ENCODE measurements at regions not wholly inside any gene's neighbourhood (a gene's known extent, or its start where the extent isn't known, plus 50 kb on each side); places are given as distances from the start of the nearest gene placed in this dataset.

DNA sequence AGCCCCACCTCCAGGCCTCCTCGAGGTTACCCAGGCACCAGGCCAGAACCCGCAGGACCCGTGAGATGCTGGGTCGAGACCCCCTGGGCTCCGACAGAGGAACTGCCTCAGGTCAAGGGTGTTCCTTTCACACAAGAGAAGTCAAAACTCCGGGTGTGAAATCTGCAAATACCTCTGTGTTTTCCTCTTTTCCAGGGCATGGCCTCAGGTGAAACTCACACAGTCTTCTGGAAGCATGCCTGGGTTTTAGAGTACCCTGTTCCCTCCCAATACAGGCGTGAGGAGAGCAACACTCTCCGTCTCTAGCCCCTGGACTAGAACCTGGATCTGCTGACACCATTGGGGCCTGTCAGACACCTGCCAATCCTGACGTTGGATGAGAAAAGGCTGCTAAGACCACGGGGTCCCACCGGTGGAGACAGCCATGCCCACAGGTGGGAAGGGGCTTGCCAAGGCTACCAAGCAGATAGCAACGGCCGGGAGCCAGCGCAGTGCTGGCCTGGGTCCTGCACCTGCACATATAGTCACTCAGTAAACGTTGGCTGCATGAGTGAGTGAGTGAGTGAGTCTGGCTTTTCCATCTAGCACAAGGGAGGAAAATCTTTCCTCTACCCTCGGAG is 182.0 kb upstream of the PPP1R26 start:
- intact Hi-C loops (cut with DNase I): no loop called here
- no peaks in the 10 kb centered on the region for H3K36me3 ChIP-seq
- no peak overlapping the region for H3K4me3 ChIP-seq
- DNase-seq: peak in 1 of 4 donors; percentile 47
- no peak for TF ChIP-seq CTCF (IDR thresholded peaks at IDR 0.05)
- peak; percentile 45 for ATAC-seq
- H3K9me3 ChIP-seq: no peaks in the 10 kb centered on the region
- no peaks in the 10 kb centered on the region for H3K4me1 ChIP-seq
- H3K27me3 ChIP-seq: peaks cover 0 to 56% of the 10 kb centered on the region in 2 donors
- no peak overlapping the region for H3K27ac ChIP-seq

GRCh38 chr9:135299239-135299590 is 180.4 kb upstream of the PPP1R26 start:
- no peak for TF ChIP-seq CTCF (IDR thresholded peaks at IDR 0.05)
- Histone ChIP-seq H3K36me3 (no peaks in the 10 kb centered on the region), H3K27me3 (peaks cover 0 to 63% of the 10 kb centered on the region in 2 donors), H3K27ac (no peak overlapping the region), H3K4me1 (no peaks in the 10 kb centered on the region), H3K4me3 (no peak overlapping the region), H3K9me3 (no peaks in the 10 kb centered on the region)
- ATAC-seq: no peak
- peak in 1 of 4 donors; percentile 24 for DNase-seq
- intact Hi-C loops (cut with DNase I): no loop called here

DNA sequence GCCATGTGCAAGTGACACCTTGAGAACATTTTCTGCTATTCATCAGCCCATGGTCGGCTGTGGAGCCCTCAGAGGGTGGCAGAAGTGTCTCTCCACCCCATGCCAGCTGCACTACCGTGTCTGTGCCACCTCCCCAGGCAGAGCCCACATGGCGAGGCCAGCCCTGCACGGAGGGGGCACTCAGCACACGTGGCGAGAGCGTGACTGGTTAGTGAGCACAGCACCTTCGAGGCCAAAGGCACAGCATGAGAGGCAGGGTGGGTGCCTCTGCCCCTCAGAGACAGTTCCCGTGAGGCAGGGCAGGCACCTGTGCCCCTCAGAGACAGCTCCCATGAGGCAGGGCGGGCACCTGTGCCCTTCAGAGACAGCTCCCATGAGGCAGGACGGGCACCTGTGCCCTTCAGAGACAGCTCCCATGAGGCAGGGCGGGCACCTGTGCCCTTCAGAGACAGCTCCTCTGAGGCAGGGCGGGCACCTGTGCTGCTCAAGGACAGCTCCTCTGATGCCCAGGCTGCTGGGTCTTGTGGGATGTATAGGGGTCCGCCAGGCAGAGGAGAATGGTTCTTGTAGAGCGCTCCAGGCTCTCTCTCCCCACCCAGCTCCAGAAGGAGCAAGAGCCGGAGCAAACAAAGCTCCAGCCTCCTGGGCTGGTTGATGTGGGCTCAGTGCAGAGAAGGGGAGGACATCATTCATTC is 179.8 kb upstream of the PPP1R26 start:
- DNase-seq (peak in 1 of 4 donors; percentile 33), ATAC-seq (no peak)
- Histone ChIP-seq H3K27ac (no peak overlapping the region), H3K4me1 (no peaks in the 10 kb centered on the region), H3K4me3 (no peak overlapping the region), H3K9me3 (no peaks in the 10 kb centered on the region), H3K36me3 (no peaks in the 10 kb centered on the region), H3K27me3 (peaks cover 0 to 63% of the 10 kb centered on the region in 2 donors)
- TF ChIP-seq CTCF (IDR thresholded peaks at IDR 0.05): no peak
- intact Hi-C loops (cut with DNase I): no loop called here

DNA sequence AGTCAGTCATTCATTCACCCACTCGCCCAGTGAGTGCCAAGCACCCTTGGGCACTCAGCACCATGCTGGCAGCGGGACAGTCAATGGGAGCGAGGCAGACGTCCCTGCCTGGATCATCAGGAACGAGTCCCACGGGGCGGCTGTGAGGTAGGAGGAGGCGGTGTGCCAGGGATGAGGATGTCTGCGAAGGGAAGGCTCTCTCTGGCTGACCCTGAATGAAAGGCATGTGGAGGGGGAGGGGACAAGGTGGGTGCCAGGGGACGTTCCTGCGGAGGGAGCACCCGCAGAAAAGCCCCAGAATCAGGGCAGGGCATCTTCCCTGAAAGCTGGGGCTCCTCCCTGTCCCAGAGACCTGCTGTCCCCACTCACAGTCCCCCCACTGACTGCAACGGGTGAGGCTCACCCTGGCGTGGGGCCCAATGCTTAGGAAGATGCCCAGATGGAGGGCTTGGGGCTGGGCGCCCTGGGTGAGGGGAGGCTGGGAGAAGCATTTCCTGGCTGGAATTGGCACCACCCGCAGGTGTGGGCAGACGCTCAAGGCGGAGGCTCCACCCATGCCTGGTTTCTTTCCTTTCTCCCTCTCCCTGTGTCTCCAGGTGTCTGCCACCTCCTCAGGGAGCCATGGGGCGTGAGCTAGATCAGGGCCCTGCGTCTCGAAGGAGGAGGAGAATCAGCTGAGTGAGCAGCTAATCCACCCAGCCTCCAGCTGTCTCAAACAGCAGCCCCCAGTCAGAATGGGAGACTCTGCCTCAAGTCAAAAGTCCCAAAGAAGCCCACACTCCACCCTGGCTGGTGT is 179.0 kb upstream of the PPP1R26 start:
- no peaks in the 10 kb centered on the region for H3K4me1 ChIP-seq
- TF ChIP-seq CTCF (IDR thresholded peaks at IDR 0.05): no peak
- H3K36me3 ChIP-seq: no peaks in the 10 kb centered on the region
- no peak overlapping the region for H3K27ac ChIP-seq
- ATAC-seq: peak; percentile 22
- DNase-seq: peak in 1 of 4 donors; percentile 63
- peaks cover 0 to 63% of the 10 kb centered on the region in 2 donors for H3K27me3 ChIP-seq
- no peaks in the 10 kb centered on the region for H3K9me3 ChIP-seq
- no peak overlapping the region for H3K4me3 ChIP-seq
- intact Hi-C loops (cut with DNase I): no loop called here
